Mucosa of rectum (tissue), 2 donors: ENCODE measurements at regions not wholly inside any gene's neighbourhood (a gene's known extent, or its start where the extent isn't known, plus 50 kb on each side); places are given as distances from the start of the nearest gene placed in this dataset.
"Not testable (repeated sequence)": the region's sequence is repeated elsewhere in the genome, so short reads cannot be mapped to it uniquely, and the experiment has no call there.

Experiments
- H3K27ac ChIP-seq, 2 donors: one replicate each; pipeline ENCODE4 v1.7.0; 2013; ENCODE audit warnings: inconsistent platforms in 2 of 2, low read depth in 2 of 2, low read length in 2 of 2
- H3K27me3 ChIP-seq, 2 donors: one replicate each; pipeline ENCODE4 v1.7.0; 2013; ENCODE audit warnings: low read length in 2 of 2; ENCODE audit not compliant: control insufficient read depth in 2 of 2, insufficient read depth in 2 of 2
- H3K36me3 ChIP-seq, 2 donors: one replicate each; pipeline ENCODE4 v1.7.0; 2013; ENCODE audit warnings: low read length in 2 of 2; ENCODE audit not compliant: control insufficient read depth in 2 of 2, insufficient read depth in 2 of 2
- H3K4me1 ChIP-seq, 2 donors: one replicate each; pipeline ENCODE4 v1.7.0; 2013; ENCODE audit warnings: low read length in 2 of 2, mild to moderate bottlenecking in 1 of 2; ENCODE audit not compliant: control insufficient read depth in 2 of 2, insufficient read depth in 2 of 2
- H3K4me3 ChIP-seq, 2 donors: one replicate each; pipeline ENCODE4 v1.7.0; 2013; ENCODE audit warnings: low read length in 2 of 2
- H3K9ac ChIP-seq, 2 donors: one replicate each; pipeline ENCODE4 v1.7.0; 2013; ENCODE audit warnings: low read length in 2 of 2, low read depth in 1 of 2, mild to moderate bottlenecking in 1 of 2
- H3K9me3 ChIP-seq, 2 donors: one replicate each; pipeline ENCODE4 v1.7.0; 2013; ENCODE audit warnings: low read length in 2 of 2; ENCODE audit not compliant: control insufficient read depth in 2 of 2
- donor health status: healthy.
- donor health status: Normal muscosa, but diverticular disease.

GRCh38 chr6:134758621-134759020 is 191.3 kb downstream of the ALDH8A1 start:
- no peaks in the 10 kb centered on the region for H3K36me3 ChIP-seq
- H3K27ac ChIP-seq = no peak overlapping the region
- H3K27me3 ChIP-seq = no peaks in the 10 kb centered on the region
- H3K9me3 ChIP-seq = no peaks in the 10 kb centered on the region
- no peaks in the 10 kb centered on the region for H3K4me1 ChIP-seq
- H3K4me3 ChIP-seq = no peak overlapping the region
- H3K9ac ChIP-seq = no peak overlapping the region

GRCh38 chr6:134757911-134758361 is 192.0 kb downstream of the ALDH8A1 start:
- no peak overlapping the region for H3K27ac ChIP-seq
- no peaks in the 10 kb centered on the region for H3K36me3 ChIP-seq
- H3K9me3 ChIP-seq = no peaks in the 10 kb centered on the region
- no peak overlapping the region for H3K4me3 ChIP-seq
- H3K4me1 ChIP-seq = no peaks in the 10 kb centered on the region
- no peaks in the 10 kb centered on the region for H3K27me3 ChIP-seq
- no peak overlapping the region for H3K9ac ChIP-seq

GRCh38 chr6:134756374-134757025 is 193.4 kb downstream of the ALDH8A1 start:
- no peaks in the 10 kb centered on the region for H3K9me3 ChIP-seq
- H3K4me1 ChIP-seq = no peaks in the 10 kb centered on the region
- H3K36me3 ChIP-seq = no peaks in the 10 kb centered on the region
- no peaks in the 10 kb centered on the region for H3K27me3 ChIP-seq
- H3K4me3 ChIP-seq = no peak overlapping the region
- no peak overlapping the region for H3K27ac ChIP-seq
- H3K9ac ChIP-seq = no peak overlapping the region

- Histone ChIP-seq H3K9me3 (no peaks in the 10 kb centered on the region), H3K36me3 (no peaks in the 10 kb centered on the region), H3K27me3 (no peaks in the 10 kb centered on the region), H3K4me3 (no peak overlapping the region), H3K9ac (no peak overlapping the region), H3K27ac (no peak overlapping the region), H3K4me1 (no peaks in the 10 kb centered on the region)
Observed at GRCh38 chr6:134754013-134754690, 195.7 kb downstream of the ALDH8A1 start.

- H3K9ac ChIP-seq = no peak overlapping the region
- no peaks in the 10 kb centered on the region for H3K27me3 ChIP-seq
- H3K27ac ChIP-seq = no peak overlapping the region
- H3K4me1 ChIP-seq = no peaks in the 10 kb centered on the region
- H3K4me3 ChIP-seq = no peak overlapping the region
- no peaks in the 10 kb centered on the region for H3K9me3 ChIP-seq
- no peaks in the 10 kb centered on the region for H3K36me3 ChIP-seq
Observed at GRCh38 chr6:134753001-134753400, 196.9 kb downstream of the ALDH8A1 start.

- no peaks in the 10 kb centered on the region for H3K9me3 ChIP-seq
- no peak overlapping the region for H3K9ac ChIP-seq
- H3K27ac ChIP-seq = no peak overlapping the region
- H3K36me3 ChIP-seq = no peaks in the 10 kb centered on the region
- no peaks in the 10 kb centered on the region for H3K4me1 ChIP-seq
- H3K4me3 ChIP-seq = no peak overlapping the region
- H3K27me3 ChIP-seq = no peaks in the 10 kb centered on the region
Observed at GRCh38 chr6:134752445-134752844, 197.5 kb downstream of the ALDH8A1 start.

- H3K27me3 ChIP-seq = no peaks in the 10 kb centered on the region
- no peak overlapping the region for H3K27ac ChIP-seq
- H3K36me3 ChIP-seq = no peaks in the 10 kb centered on the region
- H3K4me1 ChIP-seq = no peaks in the 10 kb centered on the region
- no peaks in the 10 kb centered on the region for H3K9me3 ChIP-seq
- no peak overlapping the region for H3K4me3 ChIP-seq
- H3K9ac ChIP-seq = no peak overlapping the region
Observed at GRCh38 chr6:134750669-134751068, 199.2 kb downstream of the ALDH8A1 start.

GRCh38 chr6:134748484-134748883 is 201.4 kb downstream of the ALDH8A1 start:
- Histone ChIP-seq H3K4me3 (no peak overlapping the region), H3K9me3 (no peaks in the 10 kb centered on the region), H3K27me3 (no peaks in the 10 kb centered on the region), H3K36me3 (no peaks in the 10 kb centered on the region), H3K27ac (no peak overlapping the region), H3K9ac (no peak overlapping the region), H3K4me1 (no peaks in the 10 kb centered on the region)

GRCh38 chr6:134747197-134747596 is 202.7 kb downstream of the ALDH8A1 start:
- not testable (repeated sequence) for H3K27ac ChIP-seq, H3K4me3 ChIP-seq, H3K36me3 ChIP-seq, H3K9me3 ChIP-seq, H3K27me3 ChIP-seq, H3K4me1 ChIP-seq, H3K9ac ChIP-seq

GRCh38 chr6:134746140-134746539 is 203.8 kb downstream of the ALDH8A1 start:
- no peaks in the 10 kb centered on the region for H3K9me3 ChIP-seq
- H3K27me3 ChIP-seq = no peaks in the 10 kb centered on the region
- no peaks in the 10 kb centered on the region for H3K36me3 ChIP-seq
- no peak overlapping the region for H3K9ac ChIP-seq
- H3K27ac ChIP-seq = no peak overlapping the region
- H3K4me3 ChIP-seq = no peak overlapping the region
- no peaks in the 10 kb centered on the region for H3K4me1 ChIP-seq
